Chondrocyte (in vitro differentiated cells): ENCODE measurements at regions not wholly inside any gene's neighbourhood (a gene's known extent, or its start where the extent isn't known, plus 50 kb on each side); places are given as distances from the start of the nearest gene placed in this dataset.

Experiments
- DNase-seq: peaks from one replicate; pipeline ENCODE4 v3.0.0; 2021; ENCODE audit warnings: mixed read lengths, low spot score
- H3K27ac Mint-ChIP-seq: one replicate; pipeline ENCODE4 v1.8.0; 2021; ENCODE audit warnings: mild to moderate bottlenecking, moderate library complexity, mixed read lengths; ENCODE audit not compliant: unreplicated experiment
- H3K27me3 Mint-ChIP-seq: 2 replicates; pipeline ENCODE4 v1.8.0; 2021; ENCODE audit warnings: low read depth, mixed read lengths
- H3K36me3 Mint-ChIP-seq: 2 replicates; pipeline ENCODE4 v1.8.0; 2021; ENCODE audit warnings: low read depth, mixed read lengths
- H3K4me1 Mint-ChIP-seq: 2 replicates; pipeline ENCODE4 v1.8.0; 2021; ENCODE audit warnings: low read depth, mild to moderate bottlenecking, mixed read lengths
- H3K4me3 Mint-ChIP-seq: one replicate; pipeline ENCODE4 v1.8.0; 2021; ENCODE audit warnings: mild to moderate bottlenecking, moderate library complexity, mixed read lengths; ENCODE audit not compliant: unreplicated experiment
- H3K9me3 Mint-ChIP-seq: 2 replicates; pipeline ENCODE4 v1.8.0; 2021; ENCODE audit warnings: low read depth, mixed read lengths
- CTCF ChIP-seq: fragments of 200-600 bp; sonication (generic); IDR thresholded peaks from 2 replicates; pipeline ENCODE4 v1.5.0; 2021; ENCODE audit warnings: antibody characterized with exemption, mild to moderate bottlenecking, moderate library complexity

- Mint-ChIP-seq H3K27me3 (peaks cover 2% of the 10 kb centered on the region), H3K36me3 (peaks cover 6% of the 10 kb centered on the region), H3K27ac (no peak overlapping the region), H3K4me1 (peaks cover 9% of the 10 kb centered on the region), H3K4me3 (no peak overlapping the region), H3K9me3 (peaks cover 6% of the 10 kb centered on the region)
- no peak for DNase-seq
- no peak for TF ChIP-seq CTCF
Observed at GRCh38 chr2:19691892-19692291, 209.9 kb downstream of the TTC32 start.

- peaks cover 9% of the 10 kb centered on the region for H3K4me1 Mint-ChIP-seq
- no peaks in the 10 kb centered on the region for H3K9me3 Mint-ChIP-seq
Observed at GRCh38 chr2:19690429-19690828, 211.4 kb downstream of the TTC32 start.

GRCh38 chr2:19689646-19690168, 212.1 kb downstream of the TTC32 start:
- no peak for TF ChIP-seq CTCF
- Mint-ChIP-seq H3K27ac (no peak overlapping the region), H3K36me3 (peaks cover under 1% of the 10 kb centered on the region), H3K27me3 (peaks cover 2% of the 10 kb centered on the region), H3K9me3 (no peaks in the 10 kb centered on the region), H3K4me1 (peaks cover 9% of the 10 kb centered on the region), H3K4me3 (no peak overlapping the region)
- DNase-seq, result no peak

More at GRCh38 chr2:19690429-19690828, 211.4 kb downstream of the TTC32 start:
- peaks cover 2% of the 10 kb centered on the region for H3K27me3 Mint-ChIP-seq
- no peak for TF ChIP-seq CTCF
- no peak for DNase-seq
- H3K36me3 Mint-ChIP-seq, result no peaks in the 10 kb centered on the region
- H3K4me3 Mint-ChIP-seq, result no peak overlapping the region
- H3K27ac Mint-ChIP-seq, result no peak overlapping the region

GRCh38 chr2:19688059-19688458, 213.7 kb downstream of the TTC32 start:
- no peak for DNase-seq
- Mint-ChIP-seq H3K4me3 (no peak overlapping the region), H3K4me1 (peaks cover 13% of the 10 kb centered on the region), H3K27me3 (peaks cover 2% of the 10 kb centered on the region), H3K27ac (no peak overlapping the region), H3K36me3 (peaks cover 3% of the 10 kb centered on the region), H3K9me3 (no peaks in the 10 kb centered on the region)
- TF ChIP-seq CTCF, result no peak

- Mint-ChIP-seq H3K27me3 (peaks cover 2% of the 10 kb centered on the region), H3K4me1 (peaks cover 13% of the 10 kb centered on the region), H3K4me3 (no peak overlapping the region), H3K36me3 (peaks cover 3% of the 10 kb centered on the region), H3K27ac (no peak overlapping the region), H3K9me3 (no peaks in the 10 kb centered on the region)
- no peak for DNase-seq
- no peak for TF ChIP-seq CTCF
Observed at GRCh38 chr2:19687017-19687659, 214.6 kb downstream of the TTC32 start.
